Activated T-helper 2 cell treated with anti-CD3 and anti-CD28 coated beads, Interferon-gamma antibody, Interleukin-2, Interleukin-4, amounts not matched to agents 10 μg/mL and 5 μg/mL and 100 μg/mL, durations not matched to agents 14 hours and 24 hours and 36 hours (primary cell): ENCODE measurements at regions not wholly inside any gene's neighbourhood (a gene's known extent, or its start where the extent isn't known, plus 50 kb on each side); places are given as distances from the start of the nearest gene placed in this dataset.

Source experiments
- DNase-seq: peaks from one replicate; pipeline ENCODE4 v3.0.0; 2021; ENCODE audit warnings: low spot score
- H3K27ac Mint-ChIP-seq: one replicate; pipeline ENCODE4 v1.8.0; 2021; ENCODE audit warnings: mixed read lengths
- H3K27me3 Mint-ChIP-seq: one replicate; pipeline ENCODE4 v1.8.0; 2021; ENCODE audit warnings: low read depth, mixed read lengths
- H3K36me3 Mint-ChIP-seq: one replicate; pipeline ENCODE4 v1.8.0; 2021; ENCODE audit warnings: low read depth, mixed read lengths
- H3K4me1 Mint-ChIP-seq: one replicate; pipeline ENCODE4 v1.8.0; 2021; ENCODE audit warnings: low read depth, mixed read lengths
- H3K4me3 Mint-ChIP-seq: one replicate; pipeline ENCODE4 v1.8.0; 2021; ENCODE audit warnings: low read depth, mild to moderate bottlenecking, moderate library complexity, mixed read lengths
- H3K9me3 Mint-ChIP-seq: one replicate; pipeline ENCODE4 v1.8.0; 2021; ENCODE audit warnings: mixed read lengths
- intact Hi-C: fragments of 100-400 bp; cut with micrococcal nuclease; formaldehyde crosslinking; loops from one replicate; pipeline ENCODE4 v1.15.1; 2023

DNA sequence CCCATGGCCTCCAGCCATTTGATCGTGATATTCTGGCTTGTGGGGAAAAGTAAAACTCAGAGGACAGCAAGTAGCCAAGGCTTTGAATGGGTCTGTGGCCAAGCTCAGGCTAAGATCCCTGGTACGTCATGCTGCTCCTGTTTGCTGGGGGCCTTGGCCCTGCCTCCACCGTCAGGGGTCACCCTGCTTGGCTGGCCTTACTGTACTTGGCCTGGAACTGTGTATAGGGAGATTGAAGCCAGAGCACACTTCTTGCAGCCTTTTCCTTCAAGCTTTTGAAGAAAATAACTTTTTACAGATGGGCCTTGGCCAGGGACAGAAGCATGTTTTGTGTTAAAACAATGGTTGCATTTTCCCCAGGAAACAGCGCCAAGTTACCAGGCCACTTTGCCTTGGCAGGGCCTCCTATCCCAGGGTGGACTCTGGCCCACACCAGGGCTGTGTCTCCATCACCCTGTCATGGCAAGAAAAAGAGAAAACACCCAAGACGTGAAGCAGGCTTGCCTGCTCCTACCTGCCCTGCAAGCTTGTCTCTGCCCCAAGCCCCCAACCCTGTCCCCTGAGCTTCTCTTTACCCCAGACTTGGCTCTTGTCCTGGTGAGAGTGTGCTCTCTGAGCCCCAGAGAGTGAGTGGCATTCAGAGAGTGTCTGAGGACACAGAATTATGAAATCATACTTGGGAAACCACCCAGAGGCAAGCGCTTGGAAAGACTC, 286.9 kb downstream of the GADD45G start:
- Mint-ChIP-seq H3K4me3 (no peak overlapping the region), H3K27ac (no peak overlapping the region), H3K36me3 (no peaks in the 10 kb centered on the region), H3K27me3 (peaks cover 32% of the 10 kb centered on the region), H3K9me3 (no peaks in the 10 kb centered on the region), H3K4me1 (no peaks in the 10 kb centered on the region)
- intact Hi-C loops: no loop called here
- DNase-seq: no peak

DNA sequence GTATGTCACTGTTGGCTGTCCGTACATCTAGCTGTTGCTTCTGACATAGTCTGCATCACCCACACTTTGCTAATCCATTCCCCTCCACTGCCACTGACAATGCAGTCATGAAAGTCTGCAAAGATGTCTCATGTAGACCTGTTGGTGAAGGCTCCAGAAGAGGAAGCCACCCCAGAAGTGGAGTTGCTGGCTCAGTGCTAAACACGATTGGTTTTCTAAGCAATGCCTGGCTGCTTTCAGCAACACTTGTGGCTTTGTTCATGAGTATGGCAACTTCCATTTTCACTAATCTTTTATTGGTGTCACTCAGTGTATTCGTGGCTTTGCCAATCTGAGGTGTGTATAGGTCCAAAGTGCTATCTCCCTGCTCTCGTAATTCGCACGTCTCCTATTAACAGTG, 288.1 kb downstream of the GADD45G start:
- H3K4me3 Mint-ChIP-seq: no peak overlapping the region

DNA sequence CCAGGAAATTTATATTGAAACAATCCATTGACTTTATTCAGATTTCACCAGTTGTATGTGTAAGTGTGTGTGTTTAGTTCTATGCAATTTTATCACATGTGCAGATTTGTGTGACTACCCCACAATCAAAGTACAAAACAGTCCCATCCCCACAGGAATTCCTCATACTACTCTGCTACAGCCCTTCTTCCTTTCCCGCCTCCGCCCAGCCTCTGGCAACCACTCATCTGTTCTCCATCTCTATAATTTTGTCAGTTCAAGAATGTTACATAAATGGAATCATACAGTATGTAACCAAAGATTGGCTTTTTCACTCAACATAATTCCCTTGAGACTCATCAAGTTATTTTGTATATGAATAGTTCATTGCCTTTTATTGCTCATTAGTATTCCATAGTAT, 289.1 kb downstream of the GADD45G start:
- H3K27ac Mint-ChIP-seq: no peak overlapping the region
- H3K9me3 Mint-ChIP-seq: no peaks in the 10 kb centered on the region
- H3K4me1 Mint-ChIP-seq: no peaks in the 10 kb centered on the region
- no peak overlapping the region for H3K4me3 Mint-ChIP-seq
- intact Hi-C loops: no loop called here
- DNase-seq: no peak
- H3K27me3 Mint-ChIP-seq: peaks cover 36% of the 10 kb centered on the region
- no peaks in the 10 kb centered on the region for H3K36me3 Mint-ChIP-seq

More for the DNA sequence above, 288.1 kb downstream of the GADD45G start:
- no peak for DNase-seq
- no peak overlapping the region for H3K27ac Mint-ChIP-seq
- H3K4me1 Mint-ChIP-seq: no peaks in the 10 kb centered on the region
- H3K9me3 Mint-ChIP-seq: no peaks in the 10 kb centered on the region
- H3K27me3 Mint-ChIP-seq: peaks cover 32% of the 10 kb centered on the region
- no peaks in the 10 kb centered on the region for H3K36me3 Mint-ChIP-seq
- intact Hi-C loops: no loop called here

DNA sequence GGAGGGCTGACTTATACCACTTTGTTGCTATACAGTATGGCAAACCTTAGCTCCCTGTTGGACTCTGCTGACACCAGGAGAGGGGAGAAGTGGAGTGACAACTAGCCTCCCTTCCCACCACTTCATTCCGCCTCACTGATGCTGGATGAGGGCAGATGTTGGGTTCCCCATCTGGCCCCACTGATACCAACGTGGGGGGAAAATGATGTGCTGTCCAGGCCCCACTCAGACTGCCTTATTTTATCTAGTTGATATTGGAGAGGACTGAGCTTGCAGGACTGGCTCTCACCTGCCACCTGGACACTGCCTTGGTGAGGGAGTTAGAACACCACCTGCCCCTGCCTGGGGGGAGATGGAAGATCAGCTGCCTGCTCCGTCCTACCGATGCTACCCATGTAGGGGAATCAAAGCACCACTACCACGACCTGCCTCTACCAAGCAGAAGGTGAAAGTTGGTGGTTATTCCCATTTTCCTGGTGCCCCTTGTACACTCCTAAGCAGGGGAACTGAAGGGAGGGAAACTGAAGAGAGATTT, 292.1 kb downstream of the GADD45G start:
- Mint-ChIP-seq H3K27ac (no peak overlapping the region), H3K36me3 (no peaks in the 10 kb centered on the region), H3K9me3 (no peaks in the 10 kb centered on the region), H3K27me3 (peaks cover 57% of the 10 kb centered on the region), H3K4me3 (no peak overlapping the region), H3K4me1 (no peaks in the 10 kb centered on the region)
- intact Hi-C loops: no loop called here
- no peak for DNase-seq

DNA sequence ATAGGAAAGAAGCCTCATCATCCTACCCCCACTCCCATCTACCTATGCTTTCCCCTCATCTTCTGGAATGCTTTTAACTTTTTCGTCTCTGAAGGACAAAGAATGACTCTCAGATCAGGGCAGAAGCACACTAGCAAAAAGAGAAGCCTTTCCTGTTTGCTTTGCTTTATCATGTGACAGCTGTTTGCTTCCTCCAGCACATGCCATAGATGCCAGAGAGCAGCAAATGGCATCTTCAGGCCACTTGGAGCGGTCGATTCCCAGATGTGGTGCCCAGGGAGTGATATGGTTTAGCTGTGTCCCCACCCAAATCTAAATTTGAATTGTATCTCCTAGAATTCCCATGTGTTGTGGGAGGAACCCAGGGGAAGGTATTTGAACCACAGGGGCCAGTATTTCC, 294.8 kb downstream of the GADD45G start:
- no peak overlapping the region for H3K27ac Mint-ChIP-seq
- no peak for DNase-seq
- peaks cover 72% of the 10 kb centered on the region for H3K27me3 Mint-ChIP-seq
- no peaks in the 10 kb centered on the region for H3K4me1 Mint-ChIP-seq
- no peak overlapping the region for H3K4me3 Mint-ChIP-seq
- intact Hi-C loops: no loop called here
- no peaks in the 10 kb centered on the region for H3K9me3 Mint-ChIP-seq
- no peaks in the 10 kb centered on the region for H3K36me3 Mint-ChIP-seq

DNA sequence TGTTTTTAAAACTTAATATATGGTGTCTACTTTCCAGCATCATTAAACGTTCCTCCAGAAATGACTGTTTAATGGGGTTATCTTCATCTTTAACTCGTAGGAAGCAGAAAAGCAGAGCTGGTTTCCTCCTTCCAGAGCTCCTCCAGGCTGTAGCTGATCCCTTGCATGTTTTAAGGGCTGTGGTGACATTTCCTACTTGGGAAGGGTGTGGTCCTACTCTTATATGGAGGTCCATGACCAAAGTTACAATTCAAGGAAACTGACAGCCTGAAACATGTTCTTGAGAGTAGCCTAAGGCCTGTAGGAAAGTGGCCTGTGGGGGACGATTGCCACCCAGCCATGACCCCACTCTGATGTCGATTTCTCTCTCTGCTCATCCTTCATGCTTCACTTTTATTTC, 297.1 kb downstream of the GADD45G start:
- Mint-ChIP-seq H3K4me1 (peaks cover 2% of the 10 kb centered on the region), H3K27ac (no peak overlapping the region), H3K27me3 (peaks cover 65% of the 10 kb centered on the region), H3K9me3 (no peaks in the 10 kb centered on the region), H3K36me3 (no peaks in the 10 kb centered on the region), H3K4me3 (no peak overlapping the region)
- intact Hi-C loops: no loop called here
- DNase-seq: no peak

DNA sequence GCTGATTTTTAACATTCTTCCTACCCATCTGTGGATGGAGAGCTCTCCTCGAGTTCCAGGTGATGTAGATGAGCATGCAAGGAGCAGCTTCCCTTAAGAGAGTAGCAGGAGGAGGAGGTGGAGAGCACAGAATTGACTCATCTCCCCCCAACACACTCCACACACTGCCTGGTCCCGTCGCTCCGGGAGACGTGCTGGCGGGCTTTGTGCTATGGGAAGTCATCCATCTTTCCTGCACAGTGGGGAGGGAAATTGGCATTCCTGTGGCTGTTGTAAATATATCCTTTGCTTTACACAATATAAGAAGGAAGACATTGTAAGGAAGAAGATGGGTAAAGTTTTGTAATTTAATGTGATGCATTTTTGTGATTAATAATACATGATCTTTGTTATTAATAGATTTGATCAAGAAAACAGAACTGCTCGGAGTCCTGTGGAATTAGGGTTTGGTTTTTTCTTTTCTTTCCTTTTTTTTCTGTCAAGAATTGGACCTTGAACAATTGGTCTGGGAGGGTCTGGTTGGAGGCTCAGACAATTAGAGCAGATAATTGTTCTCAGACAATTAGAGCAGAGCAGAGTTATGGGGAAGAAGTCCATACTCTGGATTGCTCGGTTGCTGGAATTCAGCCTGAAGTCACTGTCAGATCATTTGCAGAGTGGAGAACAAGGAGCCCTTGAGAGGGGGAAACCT, 297.8 kb downstream of the GADD45G start:
- DNase-seq: no peak
- no peak overlapping the region for H3K27ac Mint-ChIP-seq
- peaks cover 8% of the 10 kb centered on the region for H3K4me1 Mint-ChIP-seq
- no peak overlapping the region for H3K4me3 Mint-ChIP-seq
- H3K9me3 Mint-ChIP-seq: no peaks in the 10 kb centered on the region
- peaks cover 64% of the 10 kb centered on the region for H3K27me3 Mint-ChIP-seq
- intact Hi-C loops: no loop called here
- H3K36me3 Mint-ChIP-seq: no peaks in the 10 kb centered on the region

DNA sequence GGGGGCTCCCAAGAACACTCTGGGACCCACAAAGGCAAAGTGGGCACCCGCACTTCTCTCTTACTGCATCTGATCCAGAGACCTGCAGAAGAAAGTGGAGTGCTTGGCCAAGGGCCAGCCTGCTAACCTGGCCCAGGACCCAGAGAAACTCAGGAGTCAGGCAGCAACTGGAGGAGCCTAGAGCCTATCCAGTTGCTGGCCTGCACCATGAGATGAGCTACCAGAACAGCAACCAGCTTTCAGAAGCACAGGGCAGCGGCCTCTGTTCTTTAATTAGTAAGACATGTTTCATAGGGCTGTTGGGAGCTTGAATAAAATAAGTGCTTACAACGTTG, 298.3 kb downstream of the GADD45G start:
- intact Hi-C loops: no loop called here
- Mint-ChIP-seq H3K27me3 (peaks cover 63% of the 10 kb centered on the region), H3K4me1 (peaks cover 8% of the 10 kb centered on the region), H3K36me3 (no peaks in the 10 kb centered on the region), H3K27ac (no peak overlapping the region), H3K4me3 (no peak overlapping the region), H3K9me3 (no peaks in the 10 kb centered on the region)
- DNase-seq: no peak

DNA sequence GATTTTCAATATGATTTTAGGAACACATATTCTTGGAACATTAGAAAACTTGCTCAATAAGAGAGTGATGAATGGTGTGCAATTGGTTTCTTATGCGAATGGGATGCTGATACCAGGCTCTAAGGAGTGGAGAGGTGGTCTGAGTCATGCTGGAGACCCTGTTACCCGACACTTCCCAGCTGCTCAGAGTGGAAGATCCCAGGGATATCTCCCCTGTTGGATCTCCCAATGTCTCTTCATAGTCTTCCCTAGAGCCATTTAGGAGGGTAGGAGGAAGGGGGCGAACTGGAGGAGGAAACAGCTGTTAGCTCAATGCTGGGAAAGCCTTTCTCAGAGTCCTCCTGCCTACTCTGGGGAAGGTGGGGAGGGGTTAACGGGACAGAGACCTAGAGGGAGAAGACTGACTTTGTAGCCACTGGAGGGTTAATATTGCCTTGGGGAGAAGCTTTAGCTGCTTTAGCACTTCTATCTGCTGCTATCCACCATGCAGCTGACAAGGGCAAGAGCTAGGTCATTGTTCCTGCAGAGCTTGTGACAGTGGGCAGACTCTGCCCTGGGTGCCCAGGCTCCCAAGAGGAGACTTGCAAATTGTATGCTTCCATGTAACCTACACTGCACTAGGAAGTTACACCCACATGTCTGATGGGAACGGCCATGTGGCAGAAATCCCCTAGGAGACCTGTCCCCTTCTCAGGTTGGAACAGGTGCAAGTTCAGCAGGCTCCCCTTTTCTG, 301.0 kb downstream of the GADD45G start:
- peaks cover 8% of the 10 kb centered on the region for H3K4me1 Mint-ChIP-seq
- intact Hi-C loops: no loop called here
- H3K36me3 Mint-ChIP-seq: no peaks in the 10 kb centered on the region
- no peaks in the 10 kb centered on the region for H3K9me3 Mint-ChIP-seq
- H3K27ac Mint-ChIP-seq: no peak overlapping the region
- no peak overlapping the region for H3K4me3 Mint-ChIP-seq
- peaks cover 56% of the 10 kb centered on the region for H3K27me3 Mint-ChIP-seq
- no peak for DNase-seq

DNA sequence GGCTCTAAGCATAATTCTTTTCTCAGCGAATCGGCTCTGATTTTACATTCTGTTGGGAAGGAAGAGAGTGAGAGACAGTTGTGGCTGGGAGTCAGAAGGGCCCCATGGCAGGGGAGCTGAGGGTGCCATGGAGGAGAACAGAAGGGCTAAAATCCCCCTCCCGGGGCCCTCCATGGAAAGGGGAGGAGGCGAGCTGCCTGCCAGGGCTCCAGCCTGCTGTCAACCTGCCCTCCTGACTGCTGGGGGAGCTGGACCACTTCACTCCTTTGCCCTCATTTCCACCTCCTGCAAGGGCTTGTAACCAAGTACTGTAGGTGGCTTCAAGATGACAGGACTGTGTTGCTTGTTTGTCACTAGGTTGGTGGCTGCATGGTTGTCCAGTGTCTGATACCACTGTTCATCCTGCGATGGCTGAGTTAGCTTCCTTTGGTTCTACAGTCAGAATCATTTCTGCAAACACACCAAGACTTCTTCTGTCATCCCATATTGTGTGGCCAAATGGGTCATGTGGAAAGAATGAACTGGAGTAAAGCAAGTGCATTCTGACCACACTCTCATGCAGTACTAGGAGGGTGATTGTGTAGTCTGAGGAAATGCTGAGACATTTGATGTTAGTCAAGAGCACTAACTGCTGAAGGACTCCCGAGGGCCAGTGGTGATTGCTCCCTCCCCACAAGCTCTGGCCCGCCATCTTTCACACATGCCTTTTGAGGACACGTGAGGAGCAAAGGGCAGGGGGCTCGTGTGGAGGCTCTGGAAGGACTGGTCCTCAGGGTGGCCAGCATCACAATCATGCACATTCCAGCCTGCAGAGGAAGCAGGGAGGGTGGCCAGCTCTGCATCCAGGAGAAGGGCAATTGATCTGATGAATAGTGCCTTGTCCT, 307.2 kb downstream of the GADD45G start:
- intact Hi-C loops: no loop called here
- Mint-ChIP-seq H3K36me3 (no peaks in the 10 kb centered on the region), H3K27ac (no peak overlapping the region), H3K9me3 (no peaks in the 10 kb centered on the region), H3K4me3 (no peak overlapping the region), H3K4me1 (peaks cover 21% of the 10 kb centered on the region), H3K27me3 (peaks cover 26% of the 10 kb centered on the region)
- no peak for DNase-seq

DNA sequence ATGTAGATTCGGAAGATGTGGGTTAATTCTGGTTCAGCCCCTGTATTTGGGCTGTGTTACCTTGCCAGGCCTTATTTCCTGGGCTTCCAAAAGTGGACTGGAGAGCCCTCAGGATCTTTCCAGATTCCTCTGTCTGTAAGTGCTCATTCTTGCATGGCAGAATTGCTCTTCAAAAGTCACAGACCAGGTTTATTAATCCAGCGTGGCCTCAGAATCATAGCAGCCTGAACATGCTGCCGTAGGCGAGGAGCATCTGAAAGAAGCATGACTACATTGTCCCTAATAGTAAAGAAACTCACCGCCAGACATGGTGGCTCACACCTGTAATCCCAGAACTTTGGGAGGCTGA, 307.8 kb downstream of the GADD45G start:
- intact Hi-C loops: no loop called here
- H3K27me3 Mint-ChIP-seq: peaks cover 25% of the 10 kb centered on the region
- peaks cover 21% of the 10 kb centered on the region for H3K4me1 Mint-ChIP-seq
- no peak for DNase-seq
- no peak overlapping the region for H3K27ac Mint-ChIP-seq
- H3K4me3 Mint-ChIP-seq: no peak overlapping the region
- H3K36me3 Mint-ChIP-seq: no peaks in the 10 kb centered on the region
- no peaks in the 10 kb centered on the region for H3K9me3 Mint-ChIP-seq

DNA sequence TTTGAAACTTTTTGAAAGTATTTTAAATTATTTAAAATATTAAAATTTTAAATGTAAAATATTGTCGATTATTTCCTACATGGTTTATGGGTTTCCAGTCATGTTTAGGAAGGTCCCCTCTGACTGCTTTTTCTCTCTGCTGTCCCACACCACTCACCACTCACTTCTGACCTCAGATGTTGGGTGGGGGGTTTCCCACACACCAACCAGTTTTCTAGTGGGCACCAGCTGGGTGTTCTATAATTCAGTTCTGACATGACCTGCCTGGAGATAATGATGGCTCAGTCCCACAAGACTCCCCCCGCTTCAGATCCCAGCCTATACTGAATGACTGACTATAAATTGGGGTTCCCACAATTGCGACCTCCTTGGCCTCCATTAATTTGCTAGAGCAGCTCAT, 310.4 kb downstream of the GADD45G start:
- no peaks in the 10 kb centered on the region for H3K36me3 Mint-ChIP-seq
- no peak for DNase-seq
- H3K4me3 Mint-ChIP-seq: no peak overlapping the region
- H3K4me1 Mint-ChIP-seq: peaks cover 36% of the 10 kb centered on the region
- H3K9me3 Mint-ChIP-seq: no peaks in the 10 kb centered on the region
- no peak overlapping the region for H3K27ac Mint-ChIP-seq
- peaks cover 15% of the 10 kb centered on the region for H3K27me3 Mint-ChIP-seq
- intact Hi-C loops: loop anchor here (5.0 kb wide), 1 partner anchor 187 kb away; no protein-coding TSS in a partner anchor
